ENCODE measurements at regions not wholly inside any gene's neighbourhood (a gene's known extent, or its start where the extent isn't known, plus 50 kb on each side); places are given as distances from the start of the nearest gene placed in this dataset.

DNA sequence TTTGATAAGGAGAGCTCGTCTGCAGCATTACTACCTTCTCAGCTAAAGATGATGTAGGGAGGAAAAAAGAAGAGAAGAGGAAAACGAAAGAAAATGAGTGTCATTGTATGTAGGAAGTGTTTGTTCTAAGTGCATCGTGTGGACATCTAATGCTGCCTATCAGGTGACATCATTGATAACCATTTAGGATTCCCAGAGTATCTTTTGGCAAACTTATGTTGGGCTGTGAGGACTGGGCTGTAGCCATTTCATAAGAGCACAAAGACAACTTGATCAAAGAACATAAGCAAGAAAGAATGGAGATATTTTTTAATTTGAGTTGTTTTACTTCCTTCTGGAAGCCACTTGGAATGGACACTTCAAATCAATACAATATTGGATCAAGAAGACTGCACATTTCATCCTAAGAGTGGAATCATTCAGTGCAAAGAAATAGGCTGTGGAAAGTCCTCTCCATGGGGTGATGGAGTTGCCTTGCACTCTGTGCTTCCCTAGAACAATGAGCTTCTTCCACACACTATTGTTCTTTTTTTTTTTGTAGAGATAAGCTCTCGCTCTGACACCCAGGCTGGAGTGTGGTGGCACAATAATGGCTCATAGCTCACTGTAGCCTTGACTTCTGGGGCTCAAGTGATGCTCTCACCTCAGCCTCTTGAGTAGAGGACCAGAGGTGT lies 52.4 kb upstream of the UBL3 start:
- no peak for TF ChIP-seq GATA3 (IDR thresholded peaks at IDR 0.05; ENCODE audit: low read depth, low read length)
- TF ChIP-seq GATA2 (IDR thresholded peaks at IDR 0.05; ENCODE audit: low read depth, low read length), result no peak
